ENCODE measurements at regions not wholly inside any gene's neighbourhood (a gene's known extent, or its start where the extent isn't known, plus 50 kb on each side); places are given as distances from the start of the nearest gene placed in this dataset.

DNA sequence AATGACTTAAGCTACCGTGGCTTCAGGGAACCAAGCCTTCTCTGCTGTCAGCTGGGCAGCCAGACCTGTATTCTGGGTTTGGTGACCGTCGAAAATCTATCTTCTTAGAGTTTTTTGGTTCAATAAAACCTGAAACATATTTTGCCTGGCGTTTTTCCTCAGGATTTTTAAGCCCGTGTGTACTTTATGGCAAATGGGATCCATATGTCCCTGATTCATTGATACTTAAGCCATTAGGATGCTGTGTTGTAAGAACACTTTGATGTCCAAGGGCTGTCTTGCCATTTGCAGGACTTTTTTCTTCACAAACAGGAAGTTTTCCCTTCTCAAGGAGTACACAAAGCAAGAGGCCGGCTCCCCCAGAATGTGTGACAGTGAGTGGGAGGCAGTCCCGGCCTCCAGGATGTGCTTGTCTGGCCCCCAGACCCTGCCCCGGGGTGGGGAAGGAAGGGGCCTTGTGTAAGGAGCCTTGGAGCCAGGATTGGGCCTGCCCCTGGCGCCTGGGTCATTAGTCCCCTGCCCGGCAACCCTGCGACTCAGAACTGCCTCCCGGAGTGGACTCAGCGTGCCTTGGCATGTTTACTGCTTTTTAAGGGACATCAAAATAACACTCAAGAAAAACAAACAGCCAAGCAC lies 83.4 kb upstream of the SMIM23 start:
- Mint-ChIP-seq H3K27ac (no peak overlapping the region), H3K27me3 (peaks cover 6% of the 10 kb centered on the region), H3K4me1 (ENCODE audit: low read depth) (no peaks in the 10 kb centered on the region), H3K4me3 (ENCODE audit: low read depth) (no peak overlapping the region), H3K36me3 (ENCODE audit: insufficient read depth) (no peaks in the 10 kb centered on the region), H3K9me3 (ENCODE audit: low read depth) (no peaks in the 10 kb centered on the region)
- DNase-seq (ENCODE audit: low spot score, unreplicated experiment) = no peak
- TF ChIP-seq, protein P1, sequence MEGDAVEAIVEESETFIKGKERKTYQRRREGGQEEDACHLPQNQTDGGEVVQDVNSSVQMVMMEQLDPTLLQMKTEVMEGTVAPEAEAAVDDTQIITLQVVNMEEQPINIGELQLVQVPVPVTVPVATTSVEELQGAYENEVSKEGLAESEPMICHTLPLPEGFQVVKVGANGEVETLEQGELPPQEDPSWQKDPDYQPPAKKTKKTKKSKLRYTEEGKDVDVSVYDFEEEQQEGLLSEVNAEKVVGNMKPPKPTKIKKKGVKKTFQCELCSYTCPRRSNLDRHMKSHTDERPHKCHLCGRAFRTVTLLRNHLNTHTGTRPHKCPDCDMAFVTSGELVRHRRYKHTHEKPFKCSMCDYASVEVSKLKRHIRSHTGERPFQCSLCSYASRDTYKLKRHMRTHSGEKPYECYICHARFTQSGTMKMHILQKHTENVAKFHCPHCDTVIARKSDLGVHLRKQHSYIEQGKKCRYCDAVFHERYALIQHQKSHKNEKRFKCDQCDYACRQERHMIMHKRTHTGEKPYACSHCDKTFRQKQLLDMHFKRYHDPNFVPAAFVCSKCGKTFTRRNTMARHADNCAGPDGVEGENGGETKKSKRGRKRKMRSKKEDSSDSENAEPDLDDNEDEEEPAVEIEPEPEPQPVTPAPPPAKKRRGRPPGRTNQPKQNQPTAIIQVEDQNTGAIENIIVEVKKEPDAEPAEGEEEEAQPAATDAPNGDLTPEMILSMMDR (IDR thresholded peaks at IDR 0.05; ENCODE audit: unreplicated experiment) = no peak

DNA sequence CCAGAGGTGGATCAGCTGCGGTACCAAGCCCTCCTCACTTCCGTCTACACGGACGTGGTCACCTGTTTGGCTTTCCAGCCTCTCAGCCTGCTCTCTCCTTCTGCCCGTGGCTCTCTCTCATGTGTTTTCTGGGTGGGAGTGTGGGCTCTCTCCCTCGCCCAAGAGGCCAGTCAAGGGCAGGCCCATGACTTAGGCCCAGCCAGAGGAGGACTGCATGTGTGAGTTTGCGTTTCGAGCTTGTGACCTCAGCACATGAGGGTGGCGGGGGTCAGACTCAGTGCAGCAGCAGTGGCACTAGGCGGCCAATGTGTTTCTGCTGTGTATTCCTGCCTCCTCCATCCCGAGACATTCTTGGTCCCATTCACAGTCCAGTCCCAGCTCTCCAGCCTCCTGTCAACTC lies 82.5 kb upstream of the SMIM23 start:
- Mint-ChIP-seq H3K9me3 (ENCODE audit: low read depth) (no peaks in the 10 kb centered on the region), H3K4me1 (ENCODE audit: low read depth) (no peaks in the 10 kb centered on the region), H3K27ac (no peak overlapping the region), H3K36me3 (ENCODE audit: insufficient read depth) (no peaks in the 10 kb centered on the region), H3K27me3 (peaks cover 6% of the 10 kb centered on the region), H3K4me3 (ENCODE audit: low read depth) (no peak overlapping the region)
- DNase-seq (ENCODE audit: low spot score, unreplicated experiment) = no peak
- TF ChIP-seq, protein P1 (IDR thresholded peaks at IDR 0.05; ENCODE audit: unreplicated experiment) = no peak

DNA sequence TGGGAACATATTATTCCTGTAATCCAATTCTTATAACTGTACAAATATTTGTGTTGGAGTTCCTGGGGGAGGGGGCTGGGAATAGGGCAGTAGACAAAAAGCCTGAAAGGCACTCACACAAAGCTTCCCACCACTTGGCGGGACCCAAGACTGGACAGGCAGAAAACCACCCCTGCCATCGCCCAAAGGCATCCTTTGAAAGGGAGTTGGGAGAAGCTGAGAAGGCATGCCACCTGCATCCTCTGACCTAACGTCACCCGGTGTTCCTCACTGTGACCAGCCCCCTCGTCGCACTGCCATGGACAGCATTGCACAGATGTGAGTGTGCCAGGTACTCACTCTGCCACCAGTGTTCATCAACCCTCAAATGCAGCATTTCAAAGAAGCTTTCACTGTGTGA lies 80.6 kb upstream of the SMIM23 start:
- Mint-ChIP-seq H3K27ac (no peak overlapping the region), H3K4me3 (ENCODE audit: low read depth) (no peak overlapping the region), H3K27me3 (peaks cover 6% of the 10 kb centered on the region), H3K36me3 (ENCODE audit: insufficient read depth) (no peaks in the 10 kb centered on the region), H3K9me3 (ENCODE audit: low read depth) (no peaks in the 10 kb centered on the region), H3K4me1 (ENCODE audit: low read depth) (no peaks in the 10 kb centered on the region)
- DNase-seq (ENCODE audit: low spot score, unreplicated experiment) = no peak
- TF ChIP-seq, protein P1 (IDR thresholded peaks at IDR 0.05; ENCODE audit: unreplicated experiment) = no peak

DNA sequence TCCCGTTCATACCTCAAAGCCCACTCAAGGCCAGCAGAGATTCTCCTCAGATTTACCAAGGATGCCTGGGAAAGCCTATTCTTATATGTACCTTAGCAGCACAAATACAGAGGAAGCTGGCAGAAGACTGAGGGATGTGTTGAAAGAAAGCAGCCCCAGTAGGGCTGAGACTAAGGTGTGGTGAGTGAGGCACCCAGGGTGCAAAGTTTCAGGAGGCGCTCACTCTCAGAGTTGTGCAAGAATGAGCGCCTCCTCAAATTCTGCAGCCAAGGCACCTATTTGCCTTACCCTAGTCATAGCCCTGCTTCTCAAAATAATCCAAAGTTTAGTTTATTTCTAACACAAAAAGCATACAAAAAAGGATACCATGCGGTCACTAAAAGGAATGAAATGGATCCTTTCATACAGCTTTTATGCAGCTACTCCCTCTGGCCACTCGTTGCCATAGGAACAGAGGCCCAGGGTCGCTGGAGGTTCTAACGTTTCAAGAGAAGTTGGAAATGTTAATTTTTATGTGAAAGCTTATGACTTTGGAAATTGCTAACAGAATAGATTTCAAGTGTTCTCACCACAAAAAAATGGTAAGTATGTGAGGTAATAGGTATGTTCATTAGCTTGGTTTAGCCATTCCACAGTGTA lies 79.7 kb upstream of the SMIM23 start:
- no peaks in the 10 kb centered on the region for H3K4me1 Mint-ChIP-seq (ENCODE audit: low read depth)
- H3K9me3 Mint-ChIP-seq (ENCODE audit: low read depth) = no peaks in the 10 kb centered on the region
- H3K36me3 Mint-ChIP-seq (ENCODE audit: insufficient read depth) = no peaks in the 10 kb centered on the region
- peaks cover 6% of the 10 kb centered on the region for H3K27me3 Mint-ChIP-seq
- no peak overlapping the region for H3K27ac Mint-ChIP-seq
- DNase-seq (ENCODE audit: low spot score, unreplicated experiment) = no peak
- H3K4me3 Mint-ChIP-seq (ENCODE audit: low read depth) = no peak overlapping the region
- TF ChIP-seq, protein P1 (IDR thresholded peaks at IDR 0.05; ENCODE audit: unreplicated experiment) = no peak

DNA sequence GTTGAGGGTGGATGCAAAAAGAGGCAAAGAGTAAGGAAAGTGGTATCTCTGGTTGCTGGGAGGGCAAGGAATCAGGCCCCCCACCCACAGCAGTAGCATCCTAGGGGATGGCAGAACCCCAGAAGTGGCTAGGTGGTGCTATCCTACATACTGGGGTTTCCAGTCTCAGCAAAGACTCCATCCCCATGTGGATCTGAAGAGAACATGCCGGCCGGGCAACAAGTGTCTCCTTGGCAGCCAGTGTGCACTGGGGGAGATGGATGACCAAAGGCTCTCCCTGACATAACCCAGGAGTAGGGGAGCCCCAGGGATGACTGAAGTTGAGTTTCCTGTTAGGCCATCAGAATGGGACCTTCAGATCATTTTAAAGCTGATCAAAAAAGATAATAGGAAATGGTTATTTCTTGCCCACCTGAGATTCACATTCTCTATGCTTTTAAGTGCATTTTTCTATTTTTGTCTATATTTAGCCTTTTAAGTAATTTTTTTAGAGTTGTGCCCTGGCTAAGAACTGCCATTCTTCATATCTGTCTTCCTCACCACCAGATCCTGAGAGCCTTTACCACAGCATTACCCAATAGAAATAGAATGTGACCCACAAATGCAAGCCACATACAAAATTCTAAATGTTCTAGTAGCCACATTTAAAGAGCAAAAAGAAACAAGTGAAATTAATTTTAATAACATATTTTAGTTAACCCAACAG lies 78.7 kb upstream of the SMIM23 start:
- no peak overlapping the region for H3K4me3 Mint-ChIP-seq (ENCODE audit: low read depth)
- peaks cover 4% of the 10 kb centered on the region for H3K27me3 Mint-ChIP-seq
- peak; percentile 1 for DNase-seq (ENCODE audit: low spot score, unreplicated experiment)
- H3K4me1 Mint-ChIP-seq (ENCODE audit: low read depth) = no peaks in the 10 kb centered on the region
- TF ChIP-seq, protein P1 (IDR thresholded peaks at IDR 0.05; ENCODE audit: unreplicated experiment) = no peak
- no peaks in the 10 kb centered on the region for H3K9me3 Mint-ChIP-seq (ENCODE audit: low read depth)
- no peaks in the 10 kb centered on the region for H3K36me3 Mint-ChIP-seq (ENCODE audit: insufficient read depth)
- no peak overlapping the region for H3K27ac Mint-ChIP-seq
